ENCODE measurements at regions not wholly inside any gene's neighbourhood (a gene's known extent, or its start where the extent isn't known, plus 50 kb on each side); places are given as distances from the start of the nearest gene placed in this dataset.
A peak's percentile ranks its signal among the peaks of the same experiment; 100 is the strongest.

- Histone ChIP-seq H4K20me1 (ENCODE audit: control insufficient read depth, insufficient read depth, insufficient read length) (no peaks in the 10 kb centered on the region), H2BK12ac (ENCODE audit: insufficient read length, low read depth, low read length) (no peak overlapping the region), H3K79me2 (ENCODE audit: insufficient read depth, low read length) (no peaks in the 10 kb centered on the region), H3K23ac (ENCODE audit: insufficient read length, low read depth, low read length) (no peak overlapping the region), H3K14ac (ENCODE audit: insufficient read depth, low read length) (no peak overlapping the region), H3K4me2 (ENCODE audit: insufficient read depth, insufficient read length, low read length) (no peak overlapping the region), H2BK5ac (ENCODE audit: insufficient read length, low read length) (no peak overlapping the region), H3K79me1 (ENCODE audit: insufficient read depth, low read depth, low read length, poor library complexity, severe bottlenecking) (no peaks in the 10 kb centered on the region), H4K91ac (ENCODE audit: insufficient read length, low read depth, low read length) (no peak overlapping the region), H4K8ac (replicated peaks; ENCODE audit: insufficient read length, low read depth, low read length) (no peak overlapping the region), H3K27me3 (ENCODE audit: insufficient read depth, low read length) (no peaks in the 10 kb centered on the region), H3T11ph (ENCODE audit: low read length) (no peak overlapping the region), H2BK15ac (ENCODE audit: low read depth, low read length) (no peak overlapping the region), H2BK20ac (ENCODE audit: low read depth, low read length, poor library complexity, severe bottlenecking) (no peak overlapping the region), H3K4ac (ENCODE audit: low read depth, low read length) (no peak overlapping the region), H3K18ac (ENCODE audit: insufficient read length, low read depth, low read length) (no peak overlapping the region), H3K9ac (ENCODE audit: extremely low read depth, insufficient read length, low read length) (no peak overlapping the region), H3K56ac (ENCODE audit: insufficient read length, low read depth, low read length) (no peak overlapping the region), H3K4me1 (ENCODE audit: insufficient read depth, low read length) (peaks cover 3% of the 10 kb centered on the region; the same call in 1 of the 2 replicates), H3K27ac (ENCODE audit: insufficient read length, low read depth, low read length) (no peak overlapping the region), H2AFZ (ENCODE audit: low read length) (no peak overlapping the region), H2BK120ac (ENCODE audit: low read depth, low read length, poor library complexity, severe bottlenecking) (no peak overlapping the region), H2AK5ac (ENCODE audit: insufficient read length, low read length) (no peak overlapping the region), H3K23me2 (ENCODE audit: insufficient read length, low read depth, low read length, poor library complexity, severe bottlenecking) (no peaks in the 10 kb centered on the region), H4K5ac (ENCODE audit: insufficient read length, low read depth, low read length) (no peak overlapping the region), H3K9me3 (ENCODE audit: control insufficient read depth, low read depth, low read length) (no peaks in the 10 kb centered on the region)
- no peak for DNase-seq
- no CpG with 5 or more reads among the region's 6 CpGs for WGBS (ENCODE audit: extremely low coverage, insufficient read length, low lambda C conversion rate)
- Mint-ChIP-seq H3K36me3 (ENCODE audit: insufficient read depth in 1 of 3, low read depth in 3 of 3) (no peaks in the 10 kb centered on the region; a peak in 1 of 7 replicates), H3K9me3 (peaks cover 0 to 4% of the 10 kb centered on the region in 2 experiments; a peak in 1 of 5 replicates), H3K27ac (peak overlapping the region in 1 of 3 experiments; percentile 24; a peak in 2 of 7 replicates), H3K27me3 (ENCODE audit: low read depth) (no peaks in the 10 kb centered on the region), H3K4me3 (peak overlapping the region in 1 of 2 experiments; percentile 46; a peak in 2 of 5 replicates), H3K4me1 (peaks cover 10 to 11% of the 10 kb centered on the region in 2 experiments)
- TF ChIP-seq CTCF (conservative IDR thresholded peaks at IDR 0.05): no peak
Observed at GRCh38 chr18:30288662-30289414, 753.7 kb downstream of the DSC3 start.
